Progenitor cell of endocrine pancreas (in vitro differentiated cells): ENCODE measurements at regions not wholly inside any gene's neighbourhood (a gene's known extent, or its start where the extent isn't known, plus 50 kb on each side); places are given as distances from the start of the nearest gene placed in this dataset.
"Not testable (repeated sequence)": the region's sequence is repeated elsewhere in the genome, so short reads cannot be mapped to it uniquely, and the experiment has no call there.

Experiments used
- DNase-seq: peaks from one replicate; pipeline ENCODE4 v3.0.0; 2021; ENCODE audit warnings: low spot score; ENCODE audit not compliant: unreplicated experiment
- H3K27ac Mint-ChIP-seq: 2 replicates; pipeline ENCODE4 v1.8.0; 2021; ENCODE audit warnings: mild to moderate bottlenecking, moderate library complexity, mixed read lengths
- H3K27me3 Mint-ChIP-seq: 2 replicates; pipeline ENCODE4 v1.8.0; 2021; ENCODE audit warnings: mixed read lengths
- H3K36me3 Mint-ChIP-seq: 2 replicates; pipeline ENCODE4 v1.8.0; 2022; ENCODE audit warnings: mixed read lengths; ENCODE audit not compliant: insufficient read depth
- H3K4me1 Mint-ChIP-seq: 2 replicates; pipeline ENCODE4 v1.8.0; 2021; ENCODE audit warnings: low read depth, mixed read lengths
- H3K4me3 Mint-ChIP-seq: 2 replicates; pipeline ENCODE4 v1.8.0; 2021; ENCODE audit warnings: low read depth, mild to moderate bottlenecking, moderate library complexity, mixed read lengths
- H3K9me3 Mint-ChIP-seq: 2 replicates; pipeline ENCODE4 v1.8.0; 2021; ENCODE audit warnings: low read depth, mixed read lengths
- TF ChIP-seq, protein P1 (sequence below): fragments of 200-600 bp; sonication (generic); IDR thresholded peaks from one replicate; pipeline ENCODE4 v1.5.0; 2021; ENCODE audit warnings: antibody characterized with exemption, mild to moderate bottlenecking; ENCODE audit not compliant: unreplicated experiment

- no peak overlapping the region for H3K27ac Mint-ChIP-seq
- no peaks in the 10 kb centered on the region for H3K27me3 Mint-ChIP-seq
- H3K9me3 Mint-ChIP-seq: peaks cover 60% of the 10 kb centered on the region
- no peak for DNase-seq
- H3K4me1 Mint-ChIP-seq: no peaks in the 10 kb centered on the region
- TF ChIP-seq, protein P1, sequence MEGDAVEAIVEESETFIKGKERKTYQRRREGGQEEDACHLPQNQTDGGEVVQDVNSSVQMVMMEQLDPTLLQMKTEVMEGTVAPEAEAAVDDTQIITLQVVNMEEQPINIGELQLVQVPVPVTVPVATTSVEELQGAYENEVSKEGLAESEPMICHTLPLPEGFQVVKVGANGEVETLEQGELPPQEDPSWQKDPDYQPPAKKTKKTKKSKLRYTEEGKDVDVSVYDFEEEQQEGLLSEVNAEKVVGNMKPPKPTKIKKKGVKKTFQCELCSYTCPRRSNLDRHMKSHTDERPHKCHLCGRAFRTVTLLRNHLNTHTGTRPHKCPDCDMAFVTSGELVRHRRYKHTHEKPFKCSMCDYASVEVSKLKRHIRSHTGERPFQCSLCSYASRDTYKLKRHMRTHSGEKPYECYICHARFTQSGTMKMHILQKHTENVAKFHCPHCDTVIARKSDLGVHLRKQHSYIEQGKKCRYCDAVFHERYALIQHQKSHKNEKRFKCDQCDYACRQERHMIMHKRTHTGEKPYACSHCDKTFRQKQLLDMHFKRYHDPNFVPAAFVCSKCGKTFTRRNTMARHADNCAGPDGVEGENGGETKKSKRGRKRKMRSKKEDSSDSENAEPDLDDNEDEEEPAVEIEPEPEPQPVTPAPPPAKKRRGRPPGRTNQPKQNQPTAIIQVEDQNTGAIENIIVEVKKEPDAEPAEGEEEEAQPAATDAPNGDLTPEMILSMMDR: no peak
- H3K4me3 Mint-ChIP-seq: no peak overlapping the region
- H3K36me3 Mint-ChIP-seq: no peaks in the 10 kb centered on the region
These were observed 115.3 kb upstream of the SRD5A2 start for GRCh38 chr2:31696068-31696467.

DNA sequence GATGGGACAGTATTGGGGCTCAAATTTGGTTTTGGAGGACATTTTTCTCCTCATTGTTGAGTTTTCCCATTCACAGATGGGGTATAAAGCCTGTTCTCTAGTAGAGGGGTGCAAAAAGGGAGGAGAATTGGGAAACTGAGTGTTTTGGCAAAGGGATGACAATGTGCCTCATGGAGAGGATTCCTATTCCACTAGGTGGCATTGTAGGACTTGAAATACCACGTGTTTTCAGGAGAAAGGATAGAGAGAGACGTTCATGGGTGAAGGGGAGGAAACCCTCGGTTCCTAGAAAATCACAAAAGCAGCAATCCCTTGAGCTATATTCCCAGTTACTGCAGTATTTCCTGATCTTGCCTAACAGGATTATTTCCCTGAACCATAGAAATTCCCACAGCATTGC lies 113.7 kb upstream of the SRD5A2 start:
- no peaks in the 10 kb centered on the region for H3K4me1 Mint-ChIP-seq
- peaks cover 55% of the 10 kb centered on the region for H3K9me3 Mint-ChIP-seq
- no peak overlapping the region for H3K27ac Mint-ChIP-seq
- no peaks in the 10 kb centered on the region for H3K27me3 Mint-ChIP-seq
- no peak overlapping the region for H3K4me3 Mint-ChIP-seq
- TF ChIP-seq, protein P1: no peak
- no peak for DNase-seq
- H3K36me3 Mint-ChIP-seq: no peaks in the 10 kb centered on the region

DNA sequence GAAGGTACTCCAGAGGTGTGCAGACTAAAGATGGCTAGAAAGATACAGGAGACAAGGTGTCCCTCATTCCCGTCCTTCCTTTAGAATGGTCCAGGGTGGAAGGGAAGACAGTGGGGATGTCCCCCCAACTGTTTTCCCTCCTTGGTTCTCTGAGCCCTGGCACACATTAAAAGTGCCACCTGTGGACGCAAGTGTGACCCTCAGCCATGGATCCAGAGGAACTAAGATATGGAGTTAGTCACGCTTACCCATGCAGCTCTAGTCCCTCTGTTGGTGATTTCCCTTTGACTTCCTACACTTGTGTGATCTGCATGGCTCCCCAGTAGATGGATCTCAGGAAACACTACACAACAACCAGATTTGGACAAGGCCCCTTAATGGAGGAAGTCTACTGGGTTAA lies 113.1 kb upstream of the SRD5A2 start:
- Mint-ChIP-seq H3K4me3 (no peak overlapping the region), H3K27ac (no peak overlapping the region), H3K36me3 (peaks cover 1% of the 10 kb centered on the region), H3K4me1 (no peaks in the 10 kb centered on the region), H3K27me3 (no peaks in the 10 kb centered on the region), H3K9me3 (peaks cover 57% of the 10 kb centered on the region)
- TF ChIP-seq, protein P1: no peak
- no peak for DNase-seq

DNA sequence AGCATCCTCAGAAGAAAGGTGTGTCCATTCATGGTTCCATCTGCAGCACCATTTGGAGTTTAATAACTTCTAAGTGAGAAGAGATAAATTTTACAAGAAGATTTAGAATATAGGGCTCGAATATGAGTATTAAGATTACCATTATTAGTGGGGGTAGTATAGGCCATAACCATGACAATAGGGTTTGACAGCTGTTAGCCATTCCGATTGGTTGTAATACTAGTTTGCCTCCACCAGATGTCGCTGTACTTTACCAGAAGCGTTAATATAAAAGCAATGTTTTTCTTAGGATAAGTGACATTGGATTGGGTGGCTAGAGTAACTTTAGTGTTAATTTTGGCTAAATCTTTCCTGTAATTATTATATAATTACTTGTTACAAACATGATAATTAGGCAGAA lies 107.5 kb upstream of the SRD5A2 start:
- peak overlapping the region; percentile 34 for H3K27ac Mint-ChIP-seq
- no peaks in the 10 kb centered on the region for H3K4me1 Mint-ChIP-seq
- H3K9me3 Mint-ChIP-seq: peaks cover 50% of the 10 kb centered on the region
- H3K27me3 Mint-ChIP-seq: no peaks in the 10 kb centered on the region
- H3K4me3 Mint-ChIP-seq: no peak overlapping the region
- TF ChIP-seq, protein P1: peak; percentile 45
- DNase-seq: no peak
- H3K36me3 Mint-ChIP-seq: peaks cover 3% of the 10 kb centered on the region

GRCh38 chr2:31683506-31683905 lies 102.8 kb upstream of the SRD5A2 start:
- not testable (repeated sequence) for H3K4me1 Mint-ChIP-seq, H3K27me3 Mint-ChIP-seq, DNase-seq, H3K4me3 Mint-ChIP-seq, H3K27ac Mint-ChIP-seq, H3K36me3 Mint-ChIP-seq
- H3K9me3 Mint-ChIP-seq: peaks cover 55% of the 10 kb centered on the region

GRCh38 chr2:31675485-31675901 lies 94.8 kb upstream of the SRD5A2 start:
- TF ChIP-seq, protein P1: peak; percentile 41
- Mint-ChIP-seq H3K36me3 (no peaks in the 10 kb centered on the region), H3K27ac (no peak overlapping the region), H3K4me3 (no peak overlapping the region), H3K27me3 (no peaks in the 10 kb centered on the region), H3K9me3 (peaks cover 25% of the 10 kb centered on the region), H3K4me1 (no peaks in the 10 kb centered on the region)
- peak; percentile 22 for DNase-seq
